ENCODE measurements at regions not wholly inside any gene's neighbourhood (a gene's known extent, or its start where the extent isn't known, plus 50 kb on each side); places are given as distances from the start of the nearest gene placed in this dataset.

DNA sequence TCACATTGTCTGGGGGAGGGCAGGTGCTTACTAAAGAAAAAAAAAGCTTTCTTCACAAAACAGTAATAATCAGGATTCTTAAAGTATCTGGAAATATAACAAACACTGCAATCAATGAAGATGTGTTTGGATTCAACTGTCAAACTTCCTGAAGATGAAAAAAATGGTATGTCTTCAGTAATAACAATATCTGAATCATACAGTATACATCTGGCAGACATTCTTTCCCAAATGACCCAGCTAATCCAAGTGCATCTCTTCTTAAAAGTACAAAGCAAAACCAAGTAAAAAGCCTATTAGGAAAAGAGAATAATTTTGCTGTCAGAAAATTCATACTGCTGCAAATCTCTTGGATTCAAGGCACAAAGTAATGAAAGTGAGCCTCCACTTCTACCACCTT lies 145.0 kb upstream of the MCTP2 start:
- no peak overlapping the region for H3K27ac ChIP-seq (ENCODE audit: low read depth, low read length)
- no peak for FAIRE-seq
- H2AFZ ChIP-seq (ENCODE audit: low read length), result no peak overlapping the region

More for the DNA sequence above, 145.0 kb upstream of the MCTP2 start:
- Histone ChIP-seq H2AK5ac (ENCODE audit: low read depth, low read length) (no peak overlapping the region), H3K23me2 (ENCODE audit: low read depth, low read length) (no peaks in the 10 kb centered on the region), H2BK12ac (ENCODE audit: low read depth, low read length) (no peak overlapping the region), H4K91ac (replicated peaks; ENCODE audit: insufficient read length, low read length) (no peak overlapping the region), H3K14ac (ENCODE audit: insufficient read length) (no peak overlapping the region), H3K56ac (replicated peaks; ENCODE audit: insufficient read length, low read depth, low read length) (no peak overlapping the region), H2BK120ac (replicated peaks; ENCODE audit: low read depth, low read length) (no peak overlapping the region), H3K23ac (ENCODE audit: insufficient read length) (no peak overlapping the region), H4K8ac (ENCODE audit: extremely low read depth, insufficient read depth, low read length) (no peak overlapping the region), H3K4ac (replicated peaks; ENCODE audit: insufficient read length, low read depth, low read length) (no peak overlapping the region), H3K36me3 (ENCODE audit: control insufficient read depth in 2 of 4, insufficient read depth in 4 of 4, low read length in 3 of 4) (no peaks in the 10 kb centered on the region), H2BK15ac (ENCODE audit: low read length) (no peak overlapping the region), H3K79me2 (ENCODE audit: control insufficient read depth in 1 of 2, insufficient read depth in 2 of 2, low read length in 2 of 2) (no peaks in the 10 kb centered on the region), H3K4me3 (ENCODE audit: extremely low read depth in 1 of 4, insufficient read depth in 2 of 4, low read depth in 3 of 4, low read length in 4 of 4) (no peak overlapping the region), H3K4me1 (replicated peaks in 1 of 4; ENCODE audit: control insufficient read depth in 3 of 4, insufficient read depth in 4 of 4, low read length in 3 of 4) (peaks cover 0 to 3% (median 1%) of the 10 kb centered on the region in 4 experiments; a peak in 2 of 7 replicates), H4K5ac (ENCODE audit: insufficient read length, low read depth, low read length) (no peak overlapping the region), H4K20me1 (replicated peaks in 1 of 2; ENCODE audit: control insufficient read depth in 1 of 2, insufficient read depth in 2 of 2, low read length in 2 of 2) (no peaks in the 10 kb centered on the region), H3K27me3 (replicated peaks in 1 of 4; ENCODE audit: control insufficient read depth in 3 of 4, extremely low read depth in 1 of 4, insufficient read depth in 3 of 4, low read length in 3 of 4) (no peaks in the 10 kb centered on the region), H3K79me1 (ENCODE audit: low read depth, low read length) (no peaks in the 10 kb centered on the region), H3K18ac (ENCODE audit: extremely low read depth, low read length) (no peak overlapping the region), H2BK20ac (ENCODE audit: low read length) (no peak overlapping the region), H3K9ac (replicated peaks in 1 of 4; ENCODE audit: extremely low read depth in 1 of 4, low read depth in 3 of 4, low read length in 3 of 4) (no peak overlapping the region), H2BK5ac (ENCODE audit: low read depth, low read length) (no peak overlapping the region), H3K9me3 (ENCODE audit: insufficient read depth in 2 of 2, low read depth in 1 of 2, low read length in 1 of 2) (no peaks in the 10 kb centered on the region), H3K4me2 (ENCODE audit: insufficient read depth in 1 of 2, low read depth in 2 of 2, low read length in 2 of 2) (no peak overlapping the region)
- POLR2A ChIA-PET (ENCODE audit: partially characterized antibody), result no interaction called here
- DNase-seq (ENCODE audit: low read depth in 1 of 2, low spot score in 2 of 2), result no peak
- CTCF ChIA-PET (ENCODE audit: partially characterized antibody), result interaction anchor here (1.1 kb wide), 1 partner anchor 34 kb away, joined by 3 read pairs; no protein-coding TSS in a partner anchor
- TF ChIP-seq CHD2 (IDR thresholded peaks at IDR 0.05; ENCODE audit: low read length) (no peak), HDAC2 (IDR thresholded peaks at IDR 0.05; ENCODE audit: borderline replicate concordance in 1 of 2, low read depth in 2 of 2, low read length in 2 of 2) (no peak), BACH1 (IDR thresholded peaks at IDR 0.05; ENCODE audit: low read length) (no peak)

Measured in H1 (cell line).